ENCODE measurements at regions not wholly inside any gene's neighbourhood (a gene's known extent, or its start where the extent isn't known, plus 50 kb on each side); places are given as distances from the start of the nearest gene placed in this dataset.

DNA sequence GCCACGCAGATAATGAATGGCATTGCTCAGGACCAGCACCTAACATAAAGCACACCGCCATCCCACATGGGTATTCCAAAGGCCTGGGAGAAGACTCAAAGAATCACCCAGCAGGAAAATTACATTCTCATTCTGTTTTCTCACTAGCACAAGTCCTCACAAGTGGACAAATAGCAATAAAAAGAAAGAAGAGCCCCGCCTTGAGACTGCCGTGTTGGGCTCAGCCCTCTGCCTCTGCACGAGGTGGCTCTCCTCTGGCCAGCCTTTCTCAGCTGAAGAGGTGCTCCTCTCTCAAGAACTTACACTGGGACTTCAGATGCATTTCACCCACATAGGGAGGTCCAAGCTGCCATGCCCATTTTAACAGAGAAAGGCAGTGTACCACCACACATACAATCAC lies 207.5 kb downstream of the SPTSSA start:
- no peak for TF ChIP-seq ZNF274 (IDR thresholded peaks at IDR 0.05; ENCODE audit: low read depth, low read length)

DNA sequence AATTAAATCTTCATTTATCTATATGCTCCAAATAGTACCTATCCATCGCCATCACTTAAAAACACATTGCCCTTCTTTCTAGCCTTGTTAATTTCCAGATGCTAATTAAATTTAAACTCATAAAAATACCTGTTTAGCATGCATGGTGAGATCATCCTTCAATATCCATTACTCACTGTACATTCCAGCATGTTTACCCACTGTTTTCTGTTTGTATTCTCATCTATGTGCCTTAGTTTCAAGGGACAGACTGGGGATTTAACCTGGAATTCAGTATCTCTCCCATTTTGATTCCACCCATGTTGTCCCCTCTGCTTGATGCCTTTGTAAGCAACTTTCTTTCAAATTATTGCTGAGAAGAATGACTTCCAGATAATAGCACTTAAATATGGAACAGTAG lies 208.0 kb downstream of the SPTSSA start:
- TF ChIP-seq ZNF274 (IDR thresholded peaks at IDR 0.05; ENCODE audit: low read depth, low read length): no peak
- no peak overlapping the region for H3K4me3 ChIP-seq (ENCODE audit: low read length)

More for the DNA sequence above, 207.5 kb downstream of the SPTSSA start:
- no peak overlapping the region for H3K4me3 ChIP-seq (ENCODE audit: low read length)

DNA sequence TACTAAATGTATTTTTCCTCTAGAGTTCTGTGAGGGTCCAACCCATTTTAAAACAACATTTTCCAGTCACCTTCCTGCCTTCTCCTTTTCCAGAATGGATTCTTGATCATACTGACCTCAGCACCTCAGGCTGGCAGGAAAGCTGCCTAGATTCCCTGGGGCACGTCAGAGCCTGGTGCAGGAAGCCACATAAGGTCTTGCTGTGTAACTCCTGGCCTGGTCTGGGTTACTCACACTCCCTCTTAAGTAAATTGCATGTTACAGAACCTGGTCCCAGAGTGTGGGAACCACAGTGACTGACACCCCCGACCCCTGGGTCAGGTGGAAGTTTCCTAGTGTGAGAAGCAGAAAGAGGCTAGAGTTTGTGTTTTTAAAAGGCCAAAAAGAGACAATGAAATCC lies 209.8 kb downstream of the SPTSSA start:
- TF ChIP-seq ZNF274 (IDR thresholded peaks at IDR 0.05; ENCODE audit: low read depth, low read length): no peak
- H3K4me3 ChIP-seq (ENCODE audit: low read length): no peak overlapping the region

DNA sequence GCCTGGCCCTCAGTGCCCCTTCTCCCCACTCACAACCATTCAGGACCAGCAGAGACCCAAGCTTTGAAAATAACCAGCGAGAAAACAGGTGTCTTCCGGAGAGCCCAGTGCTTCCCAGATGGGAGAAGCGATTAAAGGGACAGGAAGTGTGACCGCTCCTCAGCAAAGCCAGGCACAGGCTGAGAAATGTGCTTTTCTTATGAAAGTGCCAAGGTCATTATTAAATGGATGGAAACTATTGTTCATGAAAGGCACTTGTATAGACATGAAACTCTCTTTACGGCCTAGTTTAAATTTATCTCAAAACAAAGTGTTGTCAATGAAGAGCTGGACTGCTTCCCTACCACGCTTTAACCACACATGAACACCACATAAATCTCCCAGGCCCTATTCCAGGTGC lies 210.4 kb downstream of the SPTSSA start:
- TF ChIP-seq ZNF274 (IDR thresholded peaks at IDR 0.05; ENCODE audit: low read depth, low read length): no peak
- H3K4me3 ChIP-seq (ENCODE audit: low read length): no peak overlapping the region

DNA sequence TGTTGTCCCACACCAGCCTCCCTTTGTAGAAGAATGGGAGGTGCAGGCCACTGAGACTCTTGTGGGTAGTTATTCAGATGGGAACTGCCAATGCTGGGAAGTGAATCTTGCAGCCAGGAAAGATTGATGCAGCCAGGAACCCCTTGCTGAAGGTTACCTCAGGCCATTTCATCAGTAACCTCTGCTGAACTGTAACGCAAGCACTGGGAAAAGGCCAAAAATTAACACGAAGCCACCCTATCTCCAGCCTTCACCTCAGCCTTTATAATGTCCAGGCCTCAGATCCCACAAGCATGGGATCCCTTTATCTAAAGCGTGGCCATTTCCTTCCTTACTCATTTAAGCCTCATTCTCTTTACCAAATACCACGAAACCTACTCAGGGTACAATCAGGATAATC lies 211.1 kb downstream of the SPTSSA start:
- no peak for TF ChIP-seq ZNF274 (IDR thresholded peaks at IDR 0.05; ENCODE audit: low read depth, low read length)
- H3K4me3 ChIP-seq (ENCODE audit: low read length): no peak overlapping the region

DNA sequence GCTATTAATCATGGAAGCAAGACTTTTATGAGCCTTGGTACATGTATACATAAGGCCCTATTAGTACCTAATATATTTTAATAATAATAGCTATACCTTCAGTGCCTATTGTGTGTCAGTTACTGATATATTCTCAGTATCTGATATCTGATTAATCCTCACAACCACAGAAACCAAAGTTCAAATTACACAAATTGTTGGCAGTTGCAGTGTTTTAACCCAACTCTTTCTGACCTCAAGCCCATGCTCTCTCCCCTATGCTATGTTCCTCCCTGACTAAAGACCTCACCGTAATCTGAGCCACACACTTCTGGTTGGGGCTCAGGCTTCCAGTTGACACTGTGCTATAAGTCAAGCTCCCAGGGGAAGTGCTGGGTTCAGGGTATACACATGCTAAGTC lies 214.4 kb downstream of the SPTSSA start:
- no peak for TF ChIP-seq ZNF274 (IDR thresholded peaks at IDR 0.05; ENCODE audit: low read depth, low read length)
- H3K4me3 ChIP-seq (ENCODE audit: low read length): no peak overlapping the region

DNA sequence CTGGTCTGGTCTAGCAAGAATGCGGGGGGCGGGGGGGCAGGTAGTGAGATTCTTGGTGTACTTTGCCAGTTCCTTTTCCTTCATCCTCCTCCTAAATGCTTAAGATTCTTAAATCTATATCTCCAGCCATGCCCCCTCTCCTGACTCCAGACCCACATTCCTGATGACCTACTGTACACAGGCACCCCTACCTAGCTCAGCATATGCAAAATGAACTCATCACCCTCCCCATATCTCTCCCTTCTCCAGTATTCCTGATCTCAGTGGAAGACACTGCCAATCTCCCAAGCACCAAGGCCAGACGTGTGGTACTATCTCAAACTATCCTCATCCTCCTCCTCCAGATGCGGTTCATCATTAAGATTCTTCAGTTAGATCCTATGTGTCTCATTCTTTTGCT lies 215.8 kb downstream of the SPTSSA start:
- no peak for TF ChIP-seq ZNF274 (IDR thresholded peaks at IDR 0.05; ENCODE audit: low read depth, low read length)

DNA sequence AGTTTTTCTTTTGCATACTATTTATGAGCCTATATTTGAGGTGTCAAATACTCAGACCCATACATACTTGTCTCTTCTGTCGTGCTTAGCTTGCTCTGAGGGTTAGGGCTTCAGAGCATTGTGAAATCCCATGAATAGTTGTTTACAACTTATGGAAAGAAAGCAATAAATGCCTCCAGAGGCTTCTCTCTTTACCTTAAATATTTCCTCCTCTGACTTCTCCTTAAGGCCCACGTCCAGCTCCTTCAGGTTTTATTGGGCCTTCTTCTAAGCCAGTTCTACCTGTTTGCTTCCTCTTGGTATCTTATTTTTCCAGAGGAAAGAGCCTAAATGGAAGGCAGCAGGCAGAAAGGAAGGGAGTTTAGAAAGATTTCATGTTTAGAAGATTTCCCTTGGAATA lies 218.6 kb downstream of the SPTSSA start:
- TF ChIP-seq ZNF274 (IDR thresholded peaks at IDR 0.05; ENCODE audit: low read depth, low read length): no peak

More for the DNA sequence above, 215.8 kb downstream of the SPTSSA start:
- H3K4me3 ChIP-seq (ENCODE audit: low read length): no peak overlapping the region

DNA sequence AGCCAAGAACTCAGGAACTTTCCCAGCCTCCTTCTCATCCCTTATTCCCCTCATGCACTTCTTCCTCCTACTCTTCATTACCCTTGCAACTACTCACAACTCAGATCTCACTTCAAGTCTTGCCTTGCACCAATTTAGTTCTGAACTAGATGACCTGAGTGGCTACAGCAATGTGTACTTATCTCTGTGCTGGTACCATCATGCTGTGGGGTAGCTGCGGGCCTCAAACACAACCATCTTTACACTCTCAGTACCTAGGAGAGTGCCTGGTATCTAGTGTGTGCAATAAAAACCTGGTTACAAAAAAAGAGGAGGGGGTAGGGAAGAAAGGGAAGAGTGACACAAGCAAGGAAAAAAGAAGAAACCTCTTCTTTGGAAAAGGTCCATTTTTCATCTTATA lies 219.0 kb downstream of the SPTSSA start:
- no peak overlapping the region for H3K4me3 ChIP-seq (ENCODE audit: low read length)
- TF ChIP-seq ZNF274 (IDR thresholded peaks at IDR 0.05; ENCODE audit: low read depth, low read length): no peak

More for the DNA sequence above, 218.6 kb downstream of the SPTSSA start:
- no peak overlapping the region for H3K4me3 ChIP-seq (ENCODE audit: low read length)

DNA sequence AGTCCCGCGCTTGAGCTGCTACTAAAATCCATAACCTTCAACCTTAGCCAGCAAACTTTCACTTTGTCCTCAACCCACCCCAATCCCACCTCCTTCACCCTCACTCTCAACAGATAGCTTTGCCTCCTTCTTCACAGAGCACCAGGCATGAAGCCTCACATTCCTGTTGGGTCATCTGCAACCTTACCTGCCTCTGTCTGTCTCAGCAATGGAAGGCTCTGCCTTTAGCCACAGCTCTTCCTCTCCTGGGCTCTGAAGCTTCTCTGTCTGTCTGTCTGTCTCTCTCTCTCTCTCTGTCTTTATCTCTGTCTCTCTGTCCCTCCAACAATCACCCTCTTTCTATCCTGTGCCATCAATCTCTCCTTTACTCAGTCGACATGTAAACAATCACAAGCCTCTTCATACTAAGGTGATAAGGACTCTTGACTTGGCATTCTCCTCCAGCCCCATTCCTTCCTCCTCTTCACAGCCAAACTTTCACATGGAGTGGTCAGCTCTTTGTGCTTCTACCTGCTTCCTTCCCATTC lies 220.8 kb downstream of the SPTSSA start:
- H3K4me3 ChIP-seq (ENCODE audit: low read length): no peak overlapping the region
- no peak for TF ChIP-seq ZNF274 (IDR thresholded peaks at IDR 0.05; ENCODE audit: low read depth, low read length)

DNA sequence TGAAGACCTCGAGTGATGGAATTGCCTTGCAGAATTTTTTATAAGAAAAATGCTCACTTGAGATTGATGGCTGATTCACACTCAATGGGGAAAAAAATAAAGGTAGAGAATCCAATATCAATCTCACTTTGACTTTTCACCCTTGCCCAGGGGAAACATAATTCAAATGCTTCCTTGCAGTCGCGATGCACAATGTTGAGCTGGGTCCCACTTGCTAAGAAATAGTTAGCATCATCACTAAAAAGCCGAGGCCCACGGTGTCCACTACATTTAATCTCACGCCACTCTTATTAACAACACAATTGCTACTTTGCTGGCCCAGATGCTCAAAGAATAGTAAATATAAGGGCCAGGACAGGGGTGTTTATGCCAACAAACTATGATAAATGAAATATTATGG lies 223.4 kb downstream of the SPTSSA start:
- no peak overlapping the region for H3K4me3 ChIP-seq (ENCODE audit: low read length)
- no peak for TF ChIP-seq ZNF274 (IDR thresholded peaks at IDR 0.05; ENCODE audit: low read depth, low read length)

DNA sequence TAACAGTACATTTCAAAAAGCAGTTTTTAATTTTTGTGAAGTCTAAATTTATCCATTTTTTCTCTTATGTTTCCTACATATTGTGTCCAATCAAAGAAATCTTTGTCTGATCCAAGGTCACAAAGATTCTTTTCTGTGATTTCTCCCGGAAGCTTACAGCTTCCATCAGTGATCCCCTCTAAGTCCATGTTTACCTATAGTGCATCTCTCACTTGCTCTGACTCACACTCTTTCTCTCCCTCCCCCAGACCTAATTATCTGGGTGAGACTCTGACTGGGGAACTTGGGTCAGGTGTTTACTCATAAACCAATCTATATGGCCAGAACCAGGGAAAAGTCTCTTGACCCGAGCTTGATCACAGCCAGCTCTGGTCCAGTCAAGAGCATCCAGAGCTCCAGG lies 224.4 kb downstream of the SPTSSA start:
- H3K4me3 ChIP-seq (ENCODE audit: low read length): no peak overlapping the region
- TF ChIP-seq ZNF274 (IDR thresholded peaks at IDR 0.05; ENCODE audit: low read depth, low read length): no peak

DNA sequence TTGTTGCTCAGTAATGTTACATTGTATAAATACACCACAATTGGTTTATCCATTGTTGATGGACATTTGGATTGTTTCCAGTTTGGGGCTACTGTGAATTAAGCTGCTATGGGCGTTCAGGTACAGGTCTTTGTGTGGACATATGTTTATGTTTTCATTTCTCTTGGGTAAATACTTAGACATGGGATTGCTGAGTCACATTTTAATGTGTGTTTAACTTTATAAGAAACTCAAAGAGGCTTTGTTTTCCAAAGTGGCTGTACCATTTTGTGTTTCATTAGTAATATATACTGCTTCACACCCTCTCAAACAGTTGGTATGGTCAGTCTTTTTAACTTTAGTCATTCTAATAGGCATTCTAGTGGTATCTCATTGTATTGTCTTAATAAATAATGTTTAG lies 225.0 kb downstream of the SPTSSA start:
- H3K4me3 ChIP-seq (ENCODE audit: low read length): no peak overlapping the region
- no peak for TF ChIP-seq ZNF274 (IDR thresholded peaks at IDR 0.05; ENCODE audit: low read depth, low read length)

DNA sequence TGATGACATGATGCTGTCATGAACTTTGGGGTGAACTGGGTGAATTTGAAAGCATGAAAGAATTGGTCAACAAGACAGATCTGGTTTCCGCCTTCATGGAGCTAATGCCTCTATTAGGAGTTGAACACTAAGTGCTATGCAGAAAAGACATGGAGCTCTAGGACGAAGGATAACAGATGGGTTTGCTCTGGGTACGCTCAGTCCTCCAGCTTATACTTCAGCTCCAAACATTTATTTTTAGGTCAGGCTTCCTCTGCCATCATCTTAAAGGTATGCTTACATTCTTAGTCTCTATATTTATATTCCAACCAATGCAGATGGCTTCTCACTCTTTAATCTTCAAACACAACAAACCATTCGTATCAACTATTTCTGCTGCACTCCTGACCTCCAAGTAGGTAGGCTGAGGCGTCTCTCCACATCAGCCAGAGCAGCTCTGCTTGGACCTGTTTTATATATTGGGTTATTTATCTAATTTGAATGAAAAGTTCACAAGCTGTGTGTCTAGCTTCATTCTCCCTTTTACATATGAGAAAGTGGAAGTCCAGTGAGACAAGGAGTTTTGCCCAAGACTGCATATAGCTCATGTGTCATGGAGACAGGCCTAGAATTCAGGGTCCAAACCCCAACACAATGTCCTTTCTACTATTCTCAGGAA lies 226.3 kb downstream of the SPTSSA start:
- no peak for TF ChIP-seq ZNF274 (IDR thresholded peaks at IDR 0.05; ENCODE audit: low read depth, low read length)
- H3K4me3 ChIP-seq (ENCODE audit: low read length): no peak overlapping the region

DNA sequence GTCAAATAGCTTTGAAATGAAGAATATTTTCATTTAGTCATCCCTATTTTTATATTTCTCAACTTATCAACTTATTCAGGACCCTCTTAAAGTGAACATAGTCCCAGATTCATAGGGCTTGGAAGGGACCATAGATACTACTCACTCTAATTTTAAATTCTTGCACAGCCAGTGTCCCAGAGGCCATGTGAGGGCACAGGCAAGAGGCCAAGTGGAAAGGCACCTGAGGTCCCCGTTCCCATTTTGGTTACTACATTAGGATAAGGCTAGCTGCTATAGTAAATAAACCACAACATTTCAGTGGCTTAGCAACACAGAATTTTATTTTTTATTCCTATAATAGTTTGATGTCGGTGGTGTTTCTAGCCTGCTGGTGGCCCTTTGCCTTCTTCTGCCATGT lies 227.8 kb downstream of the SPTSSA start:
- no peak overlapping the region for H3K4me3 ChIP-seq (ENCODE audit: low read length)
- TF ChIP-seq ZNF274 (IDR thresholded peaks at IDR 0.05; ENCODE audit: low read depth, low read length): no peak

DNA sequence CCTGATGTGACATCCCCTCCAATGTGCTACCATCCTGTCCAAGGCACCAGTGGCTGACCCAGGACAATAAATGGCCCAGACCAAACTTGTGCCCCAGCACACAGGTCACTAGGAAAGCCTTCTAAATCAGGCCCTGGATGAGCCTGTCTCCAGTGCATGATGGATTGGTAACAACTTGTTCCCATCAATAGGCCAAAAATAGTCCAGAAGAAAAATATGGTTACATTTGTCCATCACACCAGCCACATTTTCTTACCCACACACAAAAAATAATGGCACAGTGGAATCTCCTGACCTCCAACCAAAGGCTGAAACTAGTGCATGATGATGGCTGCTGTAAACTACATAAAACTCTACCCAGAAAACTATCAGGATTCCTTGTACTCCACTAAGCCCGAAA lies 228.4 kb downstream of the SPTSSA start:
- no peak for TF ChIP-seq ZNF274 (IDR thresholded peaks at IDR 0.05; ENCODE audit: low read depth, low read length)
- no peak overlapping the region for H3K4me3 ChIP-seq (ENCODE audit: low read length)
